ENCODE measurements at regions not wholly inside any gene's neighbourhood (a gene's known extent, or its start where the extent isn't known, plus 50 kb on each side); places are given as distances from the start of the nearest gene placed in this dataset.

- TF ChIP-seq EZH2 (IDR thresholded peaks at IDR 0.05; ENCODE audit: insufficient read depth, poor library complexity, severe bottlenecking): no peak
- TF ChIP-seq EZH2phosphoT487 (IDR thresholded peaks at IDR 0.05; ENCODE audit: insufficient read depth, low read depth): no peak
Measured at GRCh38 chr16:54546521-54546920, 259.9 kb upstream of the IRX3 start.

Measured in GM23248 (cell line).